NCI-H774 (cell line): ENCODE measurements at regions not wholly inside any gene's neighbourhood (a gene's known extent, or its start where the extent isn't known, plus 50 kb on each side); places are given as distances from the start of the nearest gene placed in this dataset.
"Not testable (repeated sequence)": the region's sequence is repeated elsewhere in the genome, so short reads cannot be mapped to it uniquely, and the experiment has no call there.

Source experiments
- DNase-seq: peaks from one replicate; lab custom pipeline; 2025; lab: John Stamatoyannopoulos, UW

DNA sequence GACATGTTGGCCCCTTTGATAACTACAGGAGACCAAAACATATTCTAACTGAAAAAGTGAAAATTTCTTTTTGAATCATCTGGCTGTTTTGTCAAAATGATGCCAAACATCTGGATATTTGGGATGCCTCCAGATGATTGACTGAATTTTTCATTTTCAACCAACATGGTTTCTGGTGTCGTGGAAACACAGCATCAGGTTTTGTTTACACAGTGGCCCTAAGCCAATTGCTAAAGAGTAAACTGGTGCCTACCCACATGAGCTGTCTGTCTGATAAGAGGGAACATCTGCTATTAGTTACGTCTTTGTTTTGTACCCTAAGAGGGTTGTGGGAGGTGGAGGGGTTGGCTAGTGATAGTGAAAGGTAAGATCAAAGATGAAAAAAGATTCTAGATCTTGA, 204.8 kb downstream of the KCNK2 start:
- DNase-seq = no peak

DNA sequence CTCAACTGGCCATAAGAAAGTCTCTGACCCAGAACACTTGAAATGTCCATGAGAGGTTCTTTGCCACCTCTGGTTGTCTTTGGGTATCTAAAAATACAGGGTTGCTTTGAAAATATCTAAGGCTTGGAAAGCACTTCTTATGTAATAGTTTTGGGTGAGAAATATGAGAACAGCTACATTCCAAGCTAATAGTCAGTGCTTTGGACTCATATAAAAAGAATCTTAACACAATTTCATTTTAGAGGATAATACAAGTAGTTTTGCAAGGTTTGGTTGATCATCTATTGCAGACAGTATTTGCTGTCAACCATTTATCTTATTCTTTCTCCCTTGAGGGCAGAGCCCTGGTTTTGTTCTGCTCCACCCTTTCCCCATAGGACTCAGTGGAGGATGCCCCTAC, 207.5 kb downstream of the KCNK2 start:
- no peak for DNase-seq

DNA sequence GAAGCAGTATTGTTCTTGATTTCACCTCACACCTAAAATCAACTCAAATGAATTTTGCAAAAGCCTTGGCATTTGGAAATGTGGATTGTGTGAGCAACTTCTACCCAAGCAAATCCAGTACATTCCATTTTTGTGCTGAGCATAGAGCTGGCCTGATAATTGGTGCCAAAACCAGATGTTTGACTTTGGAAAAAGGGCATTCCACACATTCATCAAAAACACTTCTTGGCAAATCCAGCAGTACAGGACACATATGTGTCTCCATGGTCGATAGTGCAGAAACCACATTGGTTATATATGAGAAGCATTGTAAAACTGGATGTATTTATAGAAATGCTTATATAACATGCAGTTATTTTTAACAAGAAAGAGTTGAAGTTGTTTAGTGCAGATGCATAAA, 210.4 kb downstream of the KCNK2 start:
- DNase-seq = no peak

DNA sequence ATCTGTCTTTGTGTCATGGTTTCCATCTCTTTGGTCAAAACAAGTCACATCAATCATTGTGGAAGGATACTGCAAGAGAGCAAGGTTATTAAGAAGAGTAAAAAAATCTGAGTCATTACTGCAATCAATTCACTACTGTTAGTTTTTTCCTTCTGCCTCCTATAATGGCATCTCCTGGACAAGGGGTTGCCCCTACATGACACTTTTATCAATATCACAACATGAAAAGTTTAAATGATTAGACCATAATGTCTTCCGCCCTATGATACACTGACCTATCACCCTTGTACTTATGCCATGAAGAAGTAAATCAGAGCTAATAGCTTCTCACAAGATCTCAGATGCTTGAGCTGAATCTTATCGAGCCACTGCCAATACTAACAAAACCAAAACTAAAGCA, 223.9 kb downstream of the KCNK2 start:
- no peak for DNase-seq

DNA sequence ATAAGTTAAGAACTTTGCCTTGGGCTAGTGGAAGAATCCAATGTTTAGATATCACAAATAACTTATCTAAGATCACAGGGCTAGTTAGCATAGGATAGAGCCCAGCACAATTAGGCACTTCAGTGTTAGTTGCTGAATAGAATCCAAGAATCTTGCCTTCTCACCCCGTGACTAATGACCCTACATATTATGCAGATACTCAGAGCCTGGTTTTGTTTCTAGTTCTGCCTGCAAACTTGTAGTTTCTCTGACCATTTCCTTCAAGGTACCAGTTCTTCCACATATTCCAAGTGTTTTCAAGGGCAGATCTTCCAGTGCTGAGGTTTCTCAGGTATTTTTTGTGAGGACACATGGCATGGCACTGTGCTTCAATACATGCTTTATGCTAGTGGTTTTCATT, 239.3 kb downstream of the KCNK2 start:
- no peak for DNase-seq

DNA sequence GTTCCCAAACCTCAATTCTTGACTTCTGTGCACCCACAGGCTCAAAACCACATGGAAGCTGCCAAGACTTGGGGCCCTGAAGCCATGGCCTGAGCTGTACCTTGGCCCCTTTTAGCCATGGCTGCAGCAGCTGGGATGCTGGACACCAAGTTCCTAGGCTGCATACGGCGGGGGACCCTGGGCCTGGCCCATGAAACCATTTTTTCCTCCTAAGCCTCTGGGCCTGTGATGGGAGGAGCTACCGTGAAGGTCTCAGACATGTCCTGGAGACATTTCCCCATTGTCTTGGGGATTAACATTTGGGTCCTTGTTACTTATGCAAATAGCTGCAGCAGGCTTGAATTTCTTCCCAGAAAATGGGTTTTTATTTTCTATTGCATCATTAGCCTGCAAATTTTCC, 241.5 kb downstream of the KCNK2 start:
- DNase-seq = not testable (repeated sequence)

DNA sequence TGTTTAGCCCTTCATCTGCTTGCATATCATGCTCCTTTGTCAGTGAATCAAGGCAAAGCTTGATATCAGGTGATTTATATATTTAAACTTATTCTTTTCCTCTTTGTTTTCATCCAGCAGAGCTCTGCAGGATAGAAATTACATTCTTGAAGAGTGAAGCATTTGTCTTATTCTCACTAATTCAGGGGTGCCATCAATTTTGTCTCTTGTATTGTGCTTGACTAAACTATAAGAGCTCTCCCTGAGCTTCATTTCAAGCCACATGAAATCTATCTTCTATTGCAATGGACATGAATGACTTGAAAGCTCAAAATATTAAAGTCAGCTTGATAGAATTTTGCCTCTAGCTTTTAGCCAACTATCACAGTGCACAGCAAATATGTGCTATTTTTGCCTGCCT, 236.7 kb upstream of the KCTD3 start:
- DNase-seq = no peak

DNA sequence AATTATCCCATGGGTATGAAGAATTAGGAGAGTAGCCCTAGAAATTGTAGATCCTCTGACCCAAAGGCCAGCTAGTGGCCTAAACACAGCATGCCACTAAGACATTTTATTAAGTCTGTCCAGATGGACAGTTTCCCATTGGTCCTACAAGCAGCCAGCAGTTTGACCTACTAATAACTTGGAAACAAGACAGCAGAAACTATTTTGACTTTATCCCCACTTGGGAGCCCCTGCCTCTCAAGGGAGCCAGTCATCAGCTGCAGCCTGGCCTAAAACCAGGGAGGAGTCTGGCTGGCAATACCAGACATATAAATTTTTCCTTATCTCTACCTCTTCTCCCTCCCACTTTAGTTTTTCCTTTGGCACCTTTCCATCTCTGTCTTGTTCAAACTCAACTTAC, 222.6 kb upstream of the KCTD3 start:
- DNase-seq = no peak

DNA sequence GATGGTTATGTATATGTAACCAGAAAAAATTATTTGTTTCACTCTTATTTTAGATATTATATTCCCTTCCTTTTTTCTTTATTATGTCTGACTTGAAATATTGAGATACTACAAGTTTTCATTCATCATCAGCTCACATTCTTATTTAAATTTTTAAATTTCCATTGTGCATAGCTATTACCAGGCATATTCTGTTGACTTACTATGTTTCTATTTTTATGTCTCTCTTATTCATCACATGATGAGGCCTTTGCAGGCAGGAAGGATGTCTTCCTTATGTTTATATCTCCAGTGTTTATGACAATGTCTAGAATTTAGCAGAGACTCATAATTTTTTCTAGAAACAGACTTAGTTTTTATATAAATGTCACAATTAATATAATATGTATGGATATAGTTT, 221.9 kb upstream of the KCTD3 start:
- DNase-seq = no peak

DNA sequence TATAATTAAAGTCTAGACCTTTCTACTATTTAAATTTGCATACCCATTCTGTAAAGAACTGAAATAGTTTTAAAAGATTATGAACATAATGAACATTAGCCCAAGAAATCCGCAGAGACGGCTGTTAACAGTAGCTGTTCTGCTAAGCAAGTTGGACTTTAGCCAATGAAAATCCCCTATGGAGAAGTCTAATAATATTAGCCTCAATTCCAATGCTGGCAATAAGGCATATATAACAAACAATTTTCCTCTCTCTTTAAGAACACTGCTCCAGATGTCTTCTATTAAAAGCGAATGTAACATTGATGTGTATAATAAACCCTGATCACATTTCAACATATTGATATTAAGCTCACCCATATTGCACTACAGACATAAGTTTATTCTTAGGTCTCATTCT, 221.3 kb upstream of the KCTD3 start:
- DNase-seq = no peak

DNA sequence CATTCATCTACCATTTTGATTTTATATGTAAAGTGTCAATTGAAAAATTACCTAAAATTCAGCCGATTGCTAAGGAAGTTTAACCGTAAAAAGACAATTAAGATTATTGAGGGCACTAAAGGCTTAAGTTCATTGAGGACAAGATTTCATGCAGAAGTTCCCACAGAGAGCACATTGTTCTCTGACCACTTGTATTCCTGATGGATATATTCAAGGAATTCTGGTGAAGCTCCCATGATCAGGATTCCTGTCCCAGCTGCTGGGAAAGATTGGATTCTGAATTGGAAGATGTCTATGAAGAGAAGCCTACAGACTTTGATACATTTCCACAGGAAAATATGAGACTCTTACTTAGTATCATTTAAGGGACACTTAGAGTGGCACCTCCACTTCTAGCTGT, 209.2 kb upstream of the KCTD3 start:
- DNase-seq = no peak

DNA sequence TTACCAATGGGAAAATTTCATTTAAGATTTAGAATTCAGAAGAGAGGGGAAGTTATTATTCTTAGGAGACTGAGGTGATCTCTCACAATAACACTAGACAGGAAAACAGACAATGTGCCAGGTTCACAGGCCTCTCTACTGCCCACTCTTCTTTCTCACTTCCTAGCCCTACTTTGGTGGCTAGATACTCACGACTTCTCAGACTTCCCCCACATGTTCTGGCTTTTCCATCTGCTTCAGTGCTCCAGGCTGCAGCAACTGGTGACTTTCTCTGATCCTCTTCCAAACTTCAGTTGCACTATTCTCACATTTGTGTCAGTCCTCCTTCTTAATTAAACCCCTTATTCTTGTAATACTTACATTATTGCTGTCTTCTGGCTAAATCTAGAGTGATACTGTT, 208.7 kb upstream of the KCTD3 start:
- DNase-seq = no peak

DNA sequence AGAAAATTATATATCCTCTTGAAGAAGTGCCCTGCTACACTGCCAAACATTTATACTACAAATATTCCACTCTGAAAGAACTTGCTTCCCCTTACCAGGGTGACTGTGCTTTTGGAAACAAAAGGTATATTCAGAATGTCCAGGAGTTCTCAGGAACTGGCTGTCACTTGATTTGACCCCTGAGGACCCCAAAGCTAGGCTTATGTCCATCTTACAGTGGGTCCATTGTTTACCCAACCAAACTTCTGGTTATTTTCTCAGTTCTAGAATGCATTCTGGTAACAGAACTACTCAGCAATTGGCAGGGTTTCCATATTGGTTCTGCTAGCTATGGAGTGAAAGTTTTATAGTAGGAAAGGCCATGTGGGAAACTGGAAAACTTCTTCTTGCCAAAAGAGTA, 207.1 kb upstream of the KCTD3 start:
- DNase-seq = no peak

DNA sequence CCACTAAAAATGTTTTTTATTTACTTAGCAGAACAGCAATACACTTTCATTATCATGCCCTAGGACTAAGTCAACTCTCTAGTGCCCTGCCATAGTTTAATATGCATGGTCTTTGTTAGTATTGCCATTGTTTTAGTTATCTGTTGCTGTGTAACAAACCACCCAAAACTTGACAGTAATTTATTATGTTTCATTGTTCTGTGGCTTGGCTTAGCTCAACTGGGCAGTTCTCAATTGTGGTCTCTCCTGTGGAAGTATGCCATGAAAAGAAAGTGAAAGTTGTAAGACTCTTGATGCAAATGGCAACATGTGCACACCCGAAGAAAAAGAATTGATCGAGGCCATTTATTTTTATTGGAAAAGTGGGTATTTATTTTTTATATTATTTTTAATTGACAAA, 206.3 kb upstream of the KCTD3 start:
- peak; percentile 15 for DNase-seq

DNA sequence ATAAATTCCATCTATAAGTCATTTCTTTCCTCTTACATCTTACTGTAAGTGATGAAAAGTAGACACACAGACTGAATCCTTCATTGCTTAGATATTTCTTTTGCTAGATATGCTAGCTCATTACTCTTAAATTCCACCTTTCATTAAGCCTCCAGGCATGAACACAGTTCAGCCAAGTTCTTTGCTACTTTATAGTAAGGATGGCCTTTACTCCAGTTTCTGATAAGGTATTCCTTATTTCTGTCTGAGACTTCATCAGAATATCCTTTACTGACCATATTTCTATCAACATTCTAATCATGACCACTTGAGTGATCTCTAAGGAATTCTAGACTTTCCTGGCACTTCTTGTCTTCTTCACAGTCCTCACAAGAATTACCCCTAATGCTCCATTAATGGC, 191.7 kb upstream of the KCTD3 start:
- no peak for DNase-seq

DNA sequence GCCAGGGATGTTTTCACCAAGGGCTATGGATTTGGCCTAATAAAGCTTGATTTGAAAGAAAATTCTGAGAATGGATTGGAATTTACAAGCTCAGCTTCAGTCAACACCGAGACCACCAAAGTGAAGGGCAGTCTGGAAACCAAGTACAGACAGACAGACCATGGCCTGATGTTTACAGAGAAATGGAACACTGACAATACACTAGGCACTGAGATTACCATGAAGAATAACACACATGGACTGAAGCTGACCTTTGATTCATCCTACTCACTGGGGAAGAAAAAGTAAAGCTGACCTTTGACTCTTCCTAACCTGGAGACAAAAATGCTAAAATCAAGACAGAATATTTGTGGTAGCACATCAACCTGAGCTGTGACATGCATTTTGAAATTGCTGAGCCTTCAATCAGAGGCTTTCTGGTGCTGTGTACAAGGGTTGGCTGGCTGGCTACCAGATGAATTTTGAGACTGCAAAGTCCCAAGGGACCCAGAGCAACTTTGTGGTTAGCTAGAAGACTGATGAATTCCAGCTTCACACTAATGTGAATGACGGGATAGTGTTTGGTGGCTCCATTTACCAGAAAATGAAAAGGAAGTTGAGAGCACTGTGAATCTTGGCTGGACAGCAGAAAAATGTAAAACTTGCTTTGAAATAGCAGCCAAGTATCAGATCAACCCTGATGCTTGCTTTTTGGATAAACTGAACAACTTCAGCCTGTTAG, 190.4 kb upstream of the KCTD3 start:
- DNase-seq = no peak

DNA sequence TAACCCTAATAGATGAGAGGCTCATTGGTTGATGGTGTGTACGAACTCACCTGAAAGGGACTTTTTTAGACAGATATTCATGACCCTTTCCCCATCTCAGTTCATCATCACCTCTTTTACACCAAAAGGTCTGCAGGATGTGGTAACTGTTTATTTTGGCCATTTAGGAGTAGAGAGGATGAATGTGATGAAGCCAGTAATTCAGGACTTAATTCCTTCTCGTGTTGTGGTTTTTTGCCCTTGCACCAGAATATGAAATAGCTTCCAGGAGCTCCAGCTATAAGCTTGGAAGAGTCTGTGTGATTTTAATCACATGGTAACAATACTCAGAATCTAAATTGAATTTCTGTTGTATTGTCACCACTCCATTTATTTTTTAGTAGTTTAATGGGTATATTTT, 189.4 kb upstream of the KCTD3 start:
- no peak for DNase-seq

DNA sequence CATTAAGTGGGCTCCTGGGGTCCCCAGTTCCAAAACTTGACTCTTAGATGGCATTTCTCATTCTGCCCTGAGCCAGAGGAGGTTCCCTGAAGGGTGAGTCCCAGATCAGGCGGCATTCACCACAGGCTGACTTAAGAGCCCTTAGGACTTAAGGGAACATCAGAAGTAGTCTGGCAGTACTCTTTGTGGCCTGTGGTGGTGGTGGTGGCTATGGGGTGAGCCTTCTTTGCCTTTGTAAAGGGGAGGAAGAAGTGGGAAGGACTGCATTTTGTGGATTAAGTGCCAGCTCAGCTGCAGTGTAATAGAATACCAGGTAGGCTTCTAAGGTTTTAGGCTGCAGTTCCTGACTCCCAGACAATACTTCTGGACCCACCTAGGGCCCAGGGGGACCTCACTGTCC, 186.5 kb upstream of the KCTD3 start:
- no peak for DNase-seq

DNA sequence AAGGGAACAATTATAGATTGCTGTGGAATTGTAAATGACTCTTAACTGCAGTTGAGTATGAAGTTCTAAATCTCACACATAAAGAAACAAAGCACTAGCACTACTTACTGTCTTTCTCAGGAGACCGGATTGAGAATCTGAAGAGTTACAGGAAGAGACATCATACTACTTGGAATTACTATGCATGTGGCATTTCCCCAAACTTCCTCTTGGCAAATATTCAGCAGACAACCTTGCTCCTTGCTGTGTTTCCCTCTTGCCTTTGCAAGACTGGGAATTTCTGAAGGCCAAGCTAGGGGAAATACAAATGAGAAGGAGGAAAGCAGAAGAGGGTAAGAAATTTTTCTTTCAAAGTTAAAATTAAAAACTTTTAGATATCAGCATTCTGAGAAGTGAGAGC, 173.6 kb upstream of the KCTD3 start:
- no peak for DNase-seq

DNA sequence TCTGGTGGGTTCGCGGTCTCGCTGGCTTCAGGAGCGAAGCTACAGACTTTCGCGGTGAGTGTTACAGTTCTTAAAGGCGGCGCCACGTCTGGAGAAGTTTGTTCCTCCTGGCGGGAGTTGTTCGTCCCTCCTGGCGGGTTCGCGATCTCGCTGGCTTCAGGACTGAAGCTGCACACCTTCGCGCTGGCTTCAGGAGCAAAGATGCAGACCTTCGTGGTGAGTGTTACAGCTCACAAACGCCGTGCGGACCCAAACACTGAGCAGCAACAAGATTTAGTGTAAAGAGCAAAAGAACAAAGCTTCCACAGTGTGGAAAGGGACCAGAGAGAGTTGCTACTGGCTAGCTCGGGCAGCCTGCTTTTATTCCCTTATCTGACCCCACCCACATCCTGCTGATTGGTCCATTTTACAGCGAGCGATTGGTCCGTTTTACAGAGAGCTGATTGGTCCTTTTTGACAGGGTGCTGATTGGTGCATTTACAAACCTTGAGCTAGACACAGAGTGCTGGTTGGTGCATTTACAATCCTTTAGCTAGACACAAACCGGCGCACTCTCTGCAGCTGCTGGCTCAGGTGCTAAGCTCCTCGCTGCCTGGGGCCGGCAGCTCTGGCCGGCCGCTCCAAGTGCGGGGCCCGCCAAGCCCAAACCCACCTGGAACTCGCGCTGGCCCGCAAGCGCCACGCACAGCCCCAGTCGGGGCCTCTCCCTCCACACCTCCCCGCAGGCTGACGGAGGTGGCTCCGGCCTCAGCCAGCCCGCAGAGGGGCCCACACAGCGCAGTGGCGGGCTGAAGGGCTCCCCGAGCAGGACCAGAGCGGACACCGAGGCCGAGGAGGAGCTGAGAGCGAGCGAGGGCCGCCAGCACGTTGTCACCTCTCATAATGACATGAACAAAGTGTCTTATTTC, 172.8 kb upstream of the KCTD3 start:
- DNase-seq = no peak

DNA sequence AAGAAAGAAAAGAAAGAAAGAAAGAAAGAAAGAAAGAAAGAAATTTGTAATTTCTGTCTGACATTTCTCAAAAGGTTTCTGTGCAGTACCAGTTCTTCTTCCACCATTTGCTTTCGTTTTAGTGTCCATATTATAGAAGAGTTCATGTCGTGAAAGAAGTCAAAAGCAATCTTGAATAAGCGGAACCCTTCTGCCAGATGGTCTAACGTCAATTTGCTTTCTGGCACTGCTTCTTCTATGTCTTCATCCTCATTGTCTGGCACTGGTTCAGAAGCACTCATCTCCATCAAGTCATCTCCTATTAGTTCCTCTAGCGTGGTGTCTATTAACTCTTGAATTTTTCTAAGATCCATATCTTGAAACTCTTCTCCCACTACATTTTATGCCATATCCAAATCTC, 170.0 kb upstream of the KCTD3 start:
- DNase-seq = no peak

DNA sequence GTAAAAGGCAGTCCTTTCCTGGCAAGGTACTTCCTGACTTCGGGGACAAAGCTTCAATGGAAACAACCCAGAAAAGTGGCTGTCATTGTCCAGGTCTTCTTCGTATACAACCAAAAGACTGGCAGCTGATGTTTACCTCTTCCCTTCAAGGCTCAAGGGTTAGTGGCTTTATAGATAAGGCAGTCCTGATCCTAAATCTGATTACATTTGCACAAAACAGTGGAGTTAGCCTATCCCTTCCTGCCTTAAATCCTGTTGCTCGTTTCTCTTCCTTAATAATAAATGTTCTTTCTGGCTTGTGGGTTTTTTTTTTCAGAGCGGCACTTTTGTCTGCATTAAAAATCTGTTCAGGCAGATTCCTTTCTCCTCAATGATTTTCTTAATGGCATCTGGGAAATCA, 169.3 kb upstream of the KCTD3 start:
- no peak for DNase-seq

DNA sequence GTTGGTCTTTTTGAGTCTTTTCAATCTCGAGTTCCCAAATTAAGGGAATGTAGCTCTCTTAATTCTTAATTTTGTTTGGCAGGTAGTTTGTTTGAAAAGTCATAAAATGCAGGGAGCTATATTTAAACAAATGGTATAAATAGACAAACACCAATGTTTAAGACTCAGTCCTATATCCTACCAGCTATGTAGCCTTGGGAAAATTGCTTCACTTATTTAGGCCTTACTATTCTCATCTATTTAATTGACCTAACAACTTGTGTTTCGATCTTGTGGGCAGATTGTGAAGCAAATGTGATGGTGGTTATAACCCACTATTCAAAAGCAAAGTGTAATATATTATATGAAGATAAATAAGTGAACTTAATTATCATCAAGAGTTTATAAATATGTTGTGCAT, 167.3 kb upstream of the KCTD3 start:
- DNase-seq = no peak

DNA sequence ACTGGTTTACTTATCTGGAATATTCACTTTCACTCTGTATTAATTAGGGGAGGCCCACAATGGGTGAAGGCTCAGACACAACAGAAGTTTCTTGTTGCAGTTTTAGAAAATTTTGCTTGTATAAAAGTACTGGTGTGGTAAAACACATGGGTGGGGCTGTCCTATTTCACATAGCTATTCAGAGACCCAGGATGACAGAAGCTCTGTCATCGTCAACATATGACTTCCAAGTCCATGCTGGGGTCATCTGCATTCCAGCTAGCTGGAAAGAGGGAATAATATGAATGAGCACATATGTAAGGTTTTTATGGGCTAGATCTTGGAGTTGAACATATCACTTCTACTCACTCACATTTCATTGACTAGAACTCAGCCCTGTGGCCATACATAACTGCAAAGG, 166.4 kb upstream of the KCTD3 start:
- DNase-seq = no peak
